Loucy (cell line): ENCODE measurements at regions not wholly inside any gene's neighbourhood (a gene's known extent, or its start where the extent isn't known, plus 50 kb on each side); places are given as distances from the start of the nearest gene placed in this dataset.

Source experiments
- H2AFZ ChIP-seq: fragments of 200-600 bp; sonication (generic); 2 replicates; pipeline ENCODE4 v1.6.0; 2016; ENCODE audit warnings: antibody characterized with exemption, mild to moderate bottlenecking, low read length, moderate library complexity
- H3F3A ChIP-seq: fragments of 200-600 bp; 2 replicates; pipeline ENCODE4 v1.6.0; 2016; ENCODE audit warnings: antibody characterized with exemption, low read depth, mild to moderate bottlenecking
- H3K27me3 ChIP-seq: fragments of 200-600 bp; sonication (generic); 2 replicates; pipeline ENCODE4 v1.6.1; 2014; ENCODE audit warnings: low read length, mild to moderate bottlenecking; ENCODE audit not compliant: insufficient read depth, poor library complexity, severe bottlenecking
- H3K36me3 ChIP-seq: fragments of 200-600 bp; sonication (generic); 2 replicates; pipeline ENCODE4 v1.6.1; 2016; ENCODE audit warnings: low read length; ENCODE audit not compliant: insufficient read depth
- H3K4me1 ChIP-seq: fragments of 200-600 bp; sonication (generic); 2 replicates; pipeline ENCODE4 v1.5.1; 2014; ENCODE audit warnings: low read length, mild to moderate bottlenecking; ENCODE audit not compliant: insufficient read depth, poor library complexity, severe bottlenecking
- H3K4me2 ChIP-seq: fragments of 200-600 bp; sonication (generic); 2 replicates; pipeline ENCODE4 v1.6.0; 2014; ENCODE audit warnings: antibody characterized with exemption, low read length, low read depth, mild to moderate bottlenecking; ENCODE audit not compliant: poor library complexity, severe bottlenecking
- H3K4me3 ChIP-seq: fragments of 200-600 bp; sonication (generic); 2 replicates; pipeline ENCODE4 v1.5.1; 2014; ENCODE audit warnings: low read length, mild to moderate bottlenecking, mixed read lengths; ENCODE audit not compliant: poor library complexity, severe bottlenecking
- H3K79me2 ChIP-seq: fragments of 200-600 bp; sonication (generic); 2 replicates; pipeline ENCODE4 v1.6.1; 2014; ENCODE audit warnings: low read length; ENCODE audit not compliant: insufficient read depth
- H3K9ac ChIP-seq: fragments of 200-600 bp; sonication (generic); 2 replicates; pipeline ENCODE4 v1.6.0; 2014; ENCODE audit warnings: mild to moderate bottlenecking, low read depth, low read length, moderate library complexity; ENCODE audit not compliant: poor library complexity, severe bottlenecking
- H3K9me2 ChIP-seq: fragments of 200-600 bp; sonication (generic); replicated peaks from 2 replicates; pipeline ENCODE4 v1.6.1; 2016; ENCODE audit warnings: low read depth, low read length, mixed read lengths
- H3K9me3 ChIP-seq: fragments of 200-600 bp; sonication (generic); 2 replicates; pipeline ENCODE4 v1.6.1; 2014; ENCODE audit warnings: mild to moderate bottlenecking, antibody characterized with exemption, low read length, low read depth; ENCODE audit not compliant: insufficient read depth
- H4K20me1 ChIP-seq: fragments of 200-600 bp; sonication (generic); 2 replicates; pipeline ENCODE4 v1.6.0; 2014; ENCODE audit warnings: antibody characterized with exemption, low read length, mild to moderate bottlenecking; ENCODE audit not compliant: insufficient read depth, poor library complexity, severe bottlenecking
- CTCF ChIP-seq: fragments of 200-600 bp; sonication (generic); conservative IDR thresholded peaks from 2 replicates; pipeline ENCODE4 v1.5.1; 2014; ENCODE audit warnings: mild to moderate bottlenecking, antibody characterized with exemption, low read length
- EZH2phosphoT487 ChIP-seq: fragments of 200-600 bp; IDR thresholded peaks from 2 replicates; pipeline ENCODE4 v1.6.1; 2018; ENCODE audit warnings: antibody characterized with exemption, mild to moderate bottlenecking, moderate library complexity, borderline replicate concordance

- no peaks in the 10 kb centered on the region for H3K27me3 ChIP-seq
These were observed 108.0 kb upstream of the CDH13 start for GRCh38 chr16:82518811-82519210.

GRCh38 chr16:82514262-82514661 lies 112.5 kb upstream of the CDH13 start:
- no peak overlapping the region for H3K4me2 ChIP-seq
- H3K4me3 ChIP-seq = no peak overlapping the region
- H3K9me2 ChIP-seq = no peaks in the 10 kb centered on the region
- no peaks in the 10 kb centered on the region for H3K36me3 ChIP-seq
- H4K20me1 ChIP-seq = no peaks in the 10 kb centered on the region
- H2AFZ ChIP-seq = no peak overlapping the region
- TF ChIP-seq EZH2phosphoT487 (no peak), CTCF (no peak)
- H3K27me3 ChIP-seq = no peaks in the 10 kb centered on the region
- H3K9ac ChIP-seq = no peak overlapping the region
- no peaks in the 10 kb centered on the region for H3F3A ChIP-seq
- no peaks in the 10 kb centered on the region for H3K79me2 ChIP-seq
- H3K9me3 ChIP-seq = no peaks in the 10 kb centered on the region
- H3K4me1 ChIP-seq = no peaks in the 10 kb centered on the region

More at GRCh38 chr16:82518811-82519210, 108.0 kb upstream of the CDH13 start:
- H3K9ac ChIP-seq = no peak overlapping the region
- no peaks in the 10 kb centered on the region for H3F3A ChIP-seq
- TF ChIP-seq CTCF = no peak
- no peak for TF ChIP-seq EZH2phosphoT487
- H4K20me1 ChIP-seq = no peaks in the 10 kb centered on the region
- H3K4me1 ChIP-seq = no peaks in the 10 kb centered on the region
- H3K36me3 ChIP-seq = no peaks in the 10 kb centered on the region
- no peak overlapping the region for H2AFZ ChIP-seq
- H3K9me2 ChIP-seq = no peaks in the 10 kb centered on the region
- no peaks in the 10 kb centered on the region for H3K79me2 ChIP-seq
- H3K4me3 ChIP-seq = no peak overlapping the region
- no peak overlapping the region for H3K4me2 ChIP-seq
- peaks cover 2% of the 10 kb centered on the region; the same call in 1 of the 2 replicates for H3K9me3 ChIP-seq

GRCh38 chr16:82510789-82511305 lies 115.9 kb upstream of the CDH13 start:
- no peak overlapping the region for H3K4me2 ChIP-seq
- H3K9me2 ChIP-seq = no peaks in the 10 kb centered on the region
- H3K79me2 ChIP-seq = no peaks in the 10 kb centered on the region
- no peak overlapping the region for H3K4me3 ChIP-seq
- H3K27me3 ChIP-seq = no peaks in the 10 kb centered on the region
- no peaks in the 10 kb centered on the region for H3K4me1 ChIP-seq
- TF ChIP-seq CTCF = no peak
- no peaks in the 10 kb centered on the region for H3K9me3 ChIP-seq
- no peaks in the 10 kb centered on the region for H4K20me1 ChIP-seq
- H3F3A ChIP-seq = no peaks in the 10 kb centered on the region
- H3K9ac ChIP-seq = no peak overlapping the region
- H2AFZ ChIP-seq = no peak overlapping the region
- H3K36me3 ChIP-seq = no peaks in the 10 kb centered on the region
